Type B pancreatic cell (in vitro differentiated cells): ENCODE measurements at regions not wholly inside any gene's neighbourhood (a gene's known extent, or its start where the extent isn't known, plus 50 kb on each side); places are given as distances from the start of the nearest gene placed in this dataset.
A peak's percentile ranks its signal among the peaks of the same experiment; 100 is the strongest.

Experiments
- DNase-seq: peaks from one replicate; pipeline ENCODE4 v3.0.0; 2021; ENCODE audit warnings: mixed read lengths; ENCODE audit not compliant: unreplicated experiment; ENCODE audit errors: extremely low spot score
- H3K27ac Mint-ChIP-seq: 2 replicates; pipeline ENCODE4 v1.8.0; 2021; ENCODE audit warnings: mild to moderate bottlenecking, mixed read lengths
- H3K27me3 Mint-ChIP-seq: 2 replicates; pipeline ENCODE4 v1.8.0; 2021; ENCODE audit warnings: mixed read lengths
- H3K36me3 Mint-ChIP-seq: 2 replicates; pipeline ENCODE4 v1.8.0; 2021; ENCODE audit warnings: mixed read lengths
- H3K4me1 Mint-ChIP-seq: one replicate; pipeline ENCODE4 v1.8.0; 2021; ENCODE audit warnings: mixed read lengths; ENCODE audit not compliant: unreplicated experiment
- H3K4me3 Mint-ChIP-seq: 2 replicates; pipeline ENCODE4 v1.8.0; 2021; ENCODE audit warnings: mild to moderate bottlenecking, mixed read lengths
- H3K9me3 Mint-ChIP-seq: 2 replicates; pipeline ENCODE4 v1.8.0; 2021; ENCODE audit warnings: mixed read lengths
- CTCF ChIP-seq: fragments of 200-600 bp; sonication (generic); conservative IDR thresholded peaks from 2 replicates; pipeline ENCODE4 v1.5.0; 2021; ENCODE audit warnings: antibody characterized with exemption, mild to moderate bottlenecking

DNA sequence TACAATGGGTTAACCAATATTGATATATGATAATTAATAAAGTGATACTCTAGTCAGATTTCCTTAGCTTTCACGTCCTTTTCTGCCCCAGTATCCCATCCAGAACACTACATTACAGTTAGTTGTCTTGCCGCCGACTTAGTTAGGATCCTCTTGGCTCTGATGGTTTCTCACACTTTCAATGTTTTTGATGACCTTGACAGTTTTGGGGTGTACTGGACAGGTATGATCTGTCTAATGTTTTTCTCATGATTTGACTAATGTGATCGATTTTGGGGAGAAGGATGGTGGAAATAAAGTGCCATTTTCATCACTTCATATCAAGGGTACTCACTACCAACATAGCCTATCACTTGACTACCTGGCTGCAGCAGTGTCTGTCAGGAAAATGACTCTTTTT lies 245.0 kb upstream of the TMC3 start:
- Mint-ChIP-seq H3K4me1 (no peaks in the 10 kb centered on the region), H3K9me3 (peaks cover 4% of the 10 kb centered on the region), H3K4me3 (no peak overlapping the region), H3K27me3 (no peaks in the 10 kb centered on the region), H3K27ac (no peak overlapping the region), H3K36me3 (no peaks in the 10 kb centered on the region)
- no peak for TF ChIP-seq CTCF
- no peak for DNase-seq

DNA sequence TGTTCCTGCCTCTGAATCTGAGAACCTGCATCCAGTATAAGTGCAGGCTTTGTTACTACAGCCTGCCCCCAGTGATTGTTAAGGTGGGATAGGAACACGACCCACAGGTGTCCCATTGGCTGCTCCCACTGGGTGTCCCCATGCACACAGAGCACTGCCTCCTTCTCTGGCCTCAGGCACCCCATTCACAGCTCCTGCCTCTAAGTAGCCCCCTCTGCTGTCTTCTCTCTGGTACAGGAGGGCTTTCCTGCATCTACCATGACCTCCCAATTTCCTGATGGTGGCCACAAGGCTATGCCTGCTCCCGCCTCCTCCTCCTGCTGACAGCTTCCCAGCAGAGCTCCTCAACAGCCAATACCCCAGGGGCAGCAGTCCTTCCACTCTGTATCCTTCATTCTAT lies 238.6 kb upstream of the TMC3 start:
- H3K27me3 Mint-ChIP-seq = no peaks in the 10 kb centered on the region
- no peaks in the 10 kb centered on the region for H3K36me3 Mint-ChIP-seq
- no peak overlapping the region for H3K27ac Mint-ChIP-seq
- no peaks in the 10 kb centered on the region for H3K9me3 Mint-ChIP-seq
- H3K4me3 Mint-ChIP-seq = no peak overlapping the region
- TF ChIP-seq CTCF = no peak
- peaks cover 20% of the 10 kb centered on the region for H3K4me1 Mint-ChIP-seq
- DNase-seq = no peak

DNA sequence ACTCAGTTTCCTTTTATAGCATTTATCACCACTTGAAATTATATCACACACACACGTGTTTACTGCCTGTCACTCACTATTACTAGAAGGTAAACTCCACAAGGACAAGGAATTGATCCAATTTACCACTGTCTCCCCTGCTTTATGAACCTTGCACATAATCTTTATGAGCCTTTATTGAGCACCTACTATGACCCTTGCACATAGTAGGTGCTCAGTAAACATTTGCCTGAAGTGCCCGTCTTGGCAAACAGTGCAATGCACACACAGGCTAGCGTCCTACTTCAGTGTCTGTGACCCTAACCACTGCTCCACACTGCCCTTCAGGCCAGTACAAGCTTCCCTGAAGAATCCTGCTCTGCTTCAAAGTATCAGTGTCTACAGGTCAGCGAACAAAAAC lies 237.7 kb upstream of the TMC3 start:
- H3K27me3 Mint-ChIP-seq = no peaks in the 10 kb centered on the region
- DNase-seq = no peak
- no peak overlapping the region for H3K4me3 Mint-ChIP-seq
- H3K9me3 Mint-ChIP-seq = no peaks in the 10 kb centered on the region
- no peak overlapping the region for H3K27ac Mint-ChIP-seq
- no peaks in the 10 kb centered on the region for H3K36me3 Mint-ChIP-seq
- TF ChIP-seq CTCF = no peak
- peaks cover 20% of the 10 kb centered on the region for H3K4me1 Mint-ChIP-seq

DNA sequence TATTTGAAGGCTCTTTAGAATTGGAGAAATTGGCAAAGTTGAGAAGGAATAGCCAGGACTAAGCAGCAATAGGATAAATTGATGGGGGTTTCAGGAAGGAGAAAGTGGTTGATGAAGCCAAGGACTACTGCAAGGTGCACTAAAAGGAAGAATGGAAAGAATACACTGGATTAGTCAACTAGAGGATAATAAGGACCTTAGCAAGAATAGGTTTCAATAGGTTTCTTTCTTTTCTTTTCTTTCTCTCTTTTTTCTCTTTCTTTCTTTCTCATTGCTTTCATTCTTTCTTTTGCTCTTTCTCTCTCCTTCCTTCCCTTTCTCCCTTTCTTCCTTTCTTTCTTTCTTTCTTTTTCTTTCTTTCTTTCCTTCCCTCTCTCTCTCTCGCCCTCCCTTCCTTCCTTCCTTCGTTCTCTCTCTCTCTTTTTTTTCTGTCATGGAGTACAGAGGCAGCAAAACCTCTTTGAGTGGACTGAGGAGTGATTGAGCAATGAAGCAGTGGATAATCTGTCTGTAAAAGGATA lies 234.4 kb upstream of the TMC3 start:
- peaks cover 20% of the 10 kb centered on the region for H3K4me1 Mint-ChIP-seq
- no peak overlapping the region for H3K27ac Mint-ChIP-seq
- no peaks in the 10 kb centered on the region for H3K27me3 Mint-ChIP-seq
- H3K9me3 Mint-ChIP-seq = no peaks in the 10 kb centered on the region
- H3K4me3 Mint-ChIP-seq = peak overlapping the region; percentile 4
- no peak for TF ChIP-seq CTCF
- no peaks in the 10 kb centered on the region for H3K36me3 Mint-ChIP-seq
- no peak for DNase-seq

GRCh38 chr15:81604713-81605112 lies 230.7 kb upstream of the TMC3 start:
- H3K4me3 Mint-ChIP-seq = no peak overlapping the region
- no peak for TF ChIP-seq CTCF
- DNase-seq = no peak
- H3K27ac Mint-ChIP-seq = no peak overlapping the region
- H3K36me3 Mint-ChIP-seq = no peaks in the 10 kb centered on the region
- peaks cover 15% of the 10 kb centered on the region for H3K9me3 Mint-ChIP-seq
- peaks cover 10% of the 10 kb centered on the region for H3K4me1 Mint-ChIP-seq
- H3K27me3 Mint-ChIP-seq = no peaks in the 10 kb centered on the region

DNA sequence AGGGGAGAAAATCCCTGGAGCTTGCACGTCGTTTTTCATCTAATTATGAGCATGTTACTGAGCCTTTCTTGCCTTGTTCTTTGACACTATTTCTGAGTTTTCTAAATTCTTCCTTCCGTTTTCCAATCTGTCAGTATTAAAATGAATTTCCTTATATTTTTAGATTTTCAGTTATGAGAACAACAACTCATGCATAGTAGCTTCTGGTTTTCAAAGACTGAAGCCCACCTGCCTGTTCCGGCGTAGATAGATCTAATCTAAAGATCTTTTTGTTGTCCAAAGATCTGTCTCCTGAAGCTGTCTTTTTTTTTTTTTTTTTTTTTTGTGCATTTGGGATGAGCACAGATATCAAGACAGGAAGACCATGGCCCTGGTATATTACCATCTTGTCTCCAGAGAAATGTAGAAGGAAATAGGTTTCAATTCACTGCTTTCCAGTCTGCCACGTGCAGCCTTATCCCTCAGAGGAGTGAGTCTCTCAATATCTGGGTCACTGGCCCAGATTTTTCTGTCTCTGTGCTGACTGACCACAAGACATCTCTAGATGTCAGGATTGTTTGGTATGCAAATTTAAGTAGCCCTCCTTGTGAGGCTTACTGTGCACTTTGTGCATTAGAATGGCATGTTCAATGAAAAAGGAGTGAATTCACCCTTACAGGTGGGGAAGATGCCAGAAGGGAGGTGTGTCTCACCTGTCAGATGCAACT lies 222.3 kb upstream of the TMC3 start:
- H3K9me3 Mint-ChIP-seq = peaks cover 15% of the 10 kb centered on the region
- no peak for DNase-seq
- TF ChIP-seq CTCF = no peak
- H3K27ac Mint-ChIP-seq = no peak overlapping the region
- no peak overlapping the region for H3K4me3 Mint-ChIP-seq
- no peaks in the 10 kb centered on the region for H3K27me3 Mint-ChIP-seq
- peaks cover 8% of the 10 kb centered on the region for H3K4me1 Mint-ChIP-seq
- no peaks in the 10 kb centered on the region for H3K36me3 Mint-ChIP-seq
